GM18861 (cell line): ENCODE measurements at regions not wholly inside any gene's neighbourhood (a gene's known extent, or its start where the extent isn't known, plus 50 kb on each side); places are given as distances from the start of the nearest gene placed in this dataset.
"Not testable (repeated sequence)": the region's sequence is repeated elsewhere in the genome, so short reads cannot be mapped to it uniquely, and the experiment has no call there.

Experiments
- ATAC-seq: cut with Tn5 transposase; IDR thresholded peaks from one replicate; pipeline ENCODE4 v1.9.1; 2021; ENCODE audit not compliant: unreplicated experiment

DNA sequence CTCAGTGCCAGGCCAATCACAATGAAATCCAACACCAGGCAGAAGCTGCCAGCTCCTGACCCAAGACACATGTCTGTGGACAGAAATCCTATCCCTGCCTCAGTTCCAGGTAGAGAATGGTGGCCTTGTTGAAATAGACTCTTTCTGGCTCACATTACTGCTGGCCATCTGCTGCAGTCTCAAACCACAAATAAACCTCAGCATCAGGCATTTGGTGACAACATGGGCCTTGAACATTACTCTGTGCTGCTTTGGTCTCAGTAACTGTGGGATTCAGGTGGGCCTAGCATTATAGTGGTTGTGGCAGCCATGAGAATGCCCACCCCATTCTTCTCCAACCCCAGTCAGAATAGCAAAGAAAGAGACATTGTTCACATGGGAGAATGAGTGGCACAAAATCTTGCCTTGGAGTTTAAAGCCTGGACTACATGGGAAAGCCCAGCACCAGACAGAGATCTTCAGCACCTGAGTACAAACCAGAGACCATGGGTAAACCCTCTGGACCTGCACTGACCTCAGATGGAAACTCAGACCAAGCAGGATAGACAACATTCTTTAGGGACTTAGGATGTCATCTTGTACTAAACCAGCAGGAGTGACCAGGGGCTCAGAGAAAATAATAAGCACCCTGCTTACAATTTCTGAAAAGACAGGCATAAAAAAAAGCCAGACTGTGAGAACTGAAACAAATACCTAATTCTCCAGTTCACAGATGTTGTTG is 50.4 kb upstream of the TRAM1L1 start:
- ATAC-seq: no peak

DNA sequence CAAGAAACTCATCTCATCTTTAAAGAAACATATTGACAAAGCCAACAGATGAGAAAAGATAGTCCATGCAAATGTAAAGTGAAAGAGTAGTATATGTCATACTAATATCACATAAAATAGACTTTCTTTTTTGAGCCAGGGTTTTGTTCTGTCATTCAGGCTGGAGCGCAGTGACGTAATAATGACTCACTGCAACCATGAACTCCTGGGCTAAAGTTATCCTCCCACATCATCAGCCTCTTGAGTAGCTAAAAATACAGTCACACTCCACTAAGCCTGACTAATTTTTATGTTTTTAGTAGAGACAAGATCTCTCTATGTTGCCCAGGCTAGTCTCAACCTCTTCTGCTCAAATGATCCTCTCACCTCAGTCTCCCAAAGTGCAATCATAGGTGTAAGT is 51.8 kb upstream of the TRAM1L1 start:
- ATAC-seq: no peak

DNA sequence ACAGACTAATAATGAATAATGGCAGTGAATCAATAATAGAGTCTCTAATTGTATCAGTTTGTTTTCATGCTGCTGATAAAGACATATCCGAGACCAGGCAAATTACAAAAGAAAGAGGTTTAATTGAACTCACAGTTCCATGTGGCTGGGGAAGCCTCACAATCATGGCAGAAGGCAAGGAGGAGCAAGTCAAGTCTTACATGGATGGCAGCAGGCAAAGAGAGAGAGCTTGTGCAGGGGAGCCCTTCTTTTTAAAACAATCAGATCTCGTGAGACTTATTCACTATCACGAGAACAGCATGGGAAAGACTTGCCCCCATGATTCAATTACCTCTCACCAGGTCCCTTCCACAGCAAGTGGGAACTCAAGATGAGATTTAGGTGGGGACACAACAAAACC is 53.4 kb upstream of the TRAM1L1 start:
- ATAC-seq: not testable (repeated sequence)

DNA sequence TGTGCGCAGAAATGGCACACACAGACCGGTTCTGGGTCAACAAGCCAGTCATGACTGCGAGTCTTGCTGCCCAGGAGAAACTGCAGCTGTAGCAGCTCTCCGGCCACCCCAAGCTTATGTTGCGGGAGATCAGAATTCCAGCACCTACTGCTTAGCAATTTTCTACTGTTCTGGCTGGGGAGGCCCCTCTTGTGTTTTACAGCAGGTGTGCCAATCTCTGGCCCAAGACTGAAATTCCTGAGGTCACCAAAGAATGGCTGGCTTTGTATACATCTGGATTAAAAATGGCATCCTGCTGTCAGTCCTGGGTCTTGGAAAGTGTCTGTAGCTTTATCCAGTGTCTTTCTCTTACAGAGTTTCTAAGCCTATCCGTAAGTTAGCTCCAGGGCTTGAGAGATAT is 68.9 kb upstream of the TRAM1L1 start:
- no peak for ATAC-seq

DNA sequence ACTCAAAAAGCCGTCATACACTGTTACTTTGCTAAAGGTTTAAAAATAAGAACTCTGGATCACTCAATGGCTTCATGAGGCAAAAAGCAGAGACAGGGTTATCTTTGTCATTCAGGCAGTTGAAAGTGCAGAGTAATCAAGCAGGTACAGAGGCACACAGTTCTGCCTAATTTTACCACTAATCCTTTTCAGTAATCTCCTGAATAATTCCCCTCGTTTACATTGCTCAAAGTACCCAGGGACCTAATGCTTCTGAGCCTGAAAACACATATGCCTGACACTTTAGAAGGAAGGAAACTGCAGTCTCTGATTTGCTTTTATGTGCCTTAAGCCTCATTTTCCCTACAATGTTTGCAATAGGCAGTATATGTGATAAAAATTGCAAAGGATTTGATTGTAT is 71.4 kb upstream of the TRAM1L1 start:
- ATAC-seq: no peak

DNA sequence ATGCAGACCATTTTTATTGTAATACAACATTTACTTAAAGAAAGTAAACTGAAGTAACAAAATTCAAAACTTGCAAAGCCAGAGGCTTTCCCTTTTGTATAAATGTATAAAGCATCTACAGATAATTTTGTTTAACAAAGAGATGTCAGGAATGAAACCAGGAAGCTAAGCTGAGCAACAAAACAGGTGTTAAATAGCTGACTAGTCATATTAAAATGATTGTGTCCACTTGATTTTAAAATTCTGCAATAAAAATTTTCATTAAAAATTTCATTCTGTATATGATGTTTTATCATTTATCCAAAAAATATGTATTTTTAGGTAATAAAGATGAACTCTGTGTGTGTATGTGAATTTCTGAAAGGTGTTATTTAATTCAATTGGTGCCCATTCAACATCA is 72.0 kb upstream of the TRAM1L1 start:
- ATAC-seq: no peak

DNA sequence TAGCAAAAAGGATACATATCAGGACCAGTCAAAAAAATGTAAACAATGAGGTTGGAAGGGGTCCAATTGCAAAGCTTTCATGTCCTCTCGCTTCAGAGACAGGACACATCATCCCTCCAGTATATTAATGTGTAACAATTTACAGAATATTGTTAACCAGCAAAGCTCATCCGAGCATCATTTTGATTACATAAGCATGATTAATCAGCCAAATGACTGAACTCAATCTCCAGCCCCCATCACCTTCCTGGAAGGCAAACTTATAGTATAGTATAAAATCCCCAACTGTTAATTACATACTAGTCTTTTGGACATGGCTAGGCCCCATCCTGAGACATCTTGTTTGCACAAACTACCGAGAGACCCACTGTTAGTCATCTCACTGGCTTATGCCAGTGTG is 77.6 kb upstream of the TRAM1L1 start:
- no peak for ATAC-seq

DNA sequence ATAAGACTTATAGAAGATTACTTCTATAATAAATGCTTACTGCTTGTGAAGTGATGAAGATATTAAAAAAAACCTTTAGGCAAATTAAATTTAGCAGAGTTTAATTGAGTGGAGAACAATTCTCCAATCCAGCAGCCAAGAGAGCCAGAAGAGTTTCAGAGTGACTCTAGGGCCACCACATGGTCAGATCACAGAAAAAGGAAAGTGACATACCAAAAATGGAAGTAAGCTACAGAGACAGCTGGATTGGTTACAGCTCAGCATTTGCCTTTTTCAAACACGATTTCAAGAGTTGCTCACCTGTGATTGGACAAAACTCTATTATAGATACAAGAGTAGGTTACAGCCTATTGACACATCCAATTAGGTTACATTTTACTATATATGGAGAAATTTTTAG is 79.0 kb upstream of the TRAM1L1 start:
- no peak for ATAC-seq

DNA sequence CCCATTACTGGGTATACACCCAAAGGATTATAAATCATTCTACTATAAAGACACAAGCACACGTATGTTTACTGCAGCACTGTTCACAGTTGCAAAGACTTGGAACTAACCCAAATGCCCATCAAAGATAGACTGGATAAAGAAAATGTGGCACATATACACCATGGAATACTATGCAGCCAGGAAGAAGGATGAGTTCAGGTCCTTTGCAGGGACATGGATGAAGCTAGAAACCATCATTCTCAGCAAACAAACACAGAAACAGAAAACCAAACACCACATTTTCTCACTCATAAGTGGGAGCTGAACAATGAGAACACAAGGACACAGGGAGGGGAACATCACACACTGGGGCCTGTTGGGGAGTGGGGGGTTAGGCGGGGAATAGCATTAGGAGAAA is 90.0 kb upstream of the TRAM1L1 start:
- not testable (repeated sequence) for ATAC-seq

DNA sequence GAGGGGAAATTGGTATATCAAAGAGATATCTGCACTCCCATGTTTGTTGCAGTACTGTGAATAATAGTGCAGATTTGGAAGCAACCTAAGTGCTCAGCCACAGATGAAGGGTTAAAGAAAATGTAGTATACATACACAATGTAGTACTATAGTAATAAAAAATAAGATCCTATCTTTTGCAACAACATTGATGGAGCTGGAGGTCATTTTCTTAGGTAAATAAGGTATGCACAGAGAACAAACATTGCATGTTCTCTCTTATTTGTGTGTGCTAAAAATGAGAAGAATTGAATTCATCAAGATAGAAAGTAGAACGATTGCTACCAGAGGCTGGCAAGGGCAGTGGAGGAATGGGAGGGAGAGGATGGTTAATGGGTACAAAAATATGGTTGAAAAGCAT is 117.9 kb upstream of the TRAM1L1 start:
- no peak for ATAC-seq

DNA sequence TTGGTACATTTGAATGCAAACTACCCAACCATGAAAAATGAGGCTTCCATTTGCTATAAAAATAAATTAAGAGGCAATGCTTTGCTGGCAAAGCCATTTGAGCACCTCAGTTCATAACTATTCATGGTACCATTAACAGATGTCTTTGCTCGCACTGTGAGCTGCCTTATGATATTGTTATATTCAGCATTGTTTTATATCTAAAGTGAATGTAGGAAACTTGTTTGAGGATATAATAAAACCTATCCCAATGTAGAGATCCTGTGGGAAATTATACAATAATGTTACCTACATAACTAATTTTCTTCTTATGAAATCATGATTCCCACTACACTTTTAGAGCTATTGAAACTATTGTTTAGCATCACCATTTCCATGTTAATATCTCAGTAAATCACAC is 125.2 kb upstream of the TRAM1L1 start:
- no peak for ATAC-seq

DNA sequence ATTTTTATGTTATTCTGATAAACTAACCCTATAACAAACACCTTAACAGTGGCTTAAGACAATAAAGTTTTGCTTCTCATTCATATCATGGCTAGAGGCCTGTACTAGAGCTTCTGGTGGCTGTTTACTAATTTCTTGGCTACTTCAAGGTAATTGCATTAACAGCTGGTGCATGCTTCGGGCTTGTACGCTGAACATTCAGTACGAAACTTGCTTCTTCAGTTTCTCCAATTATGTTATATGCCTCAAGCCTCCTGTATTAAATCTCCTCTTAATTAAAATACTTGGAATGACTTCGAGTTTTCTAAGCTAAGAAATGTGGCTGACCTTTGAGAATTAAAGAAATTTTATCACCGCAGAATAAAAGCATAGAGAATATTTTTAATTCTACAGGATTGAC is 138.9 kb upstream of the TRAM1L1 start:
- ATAC-seq: no peak

DNA sequence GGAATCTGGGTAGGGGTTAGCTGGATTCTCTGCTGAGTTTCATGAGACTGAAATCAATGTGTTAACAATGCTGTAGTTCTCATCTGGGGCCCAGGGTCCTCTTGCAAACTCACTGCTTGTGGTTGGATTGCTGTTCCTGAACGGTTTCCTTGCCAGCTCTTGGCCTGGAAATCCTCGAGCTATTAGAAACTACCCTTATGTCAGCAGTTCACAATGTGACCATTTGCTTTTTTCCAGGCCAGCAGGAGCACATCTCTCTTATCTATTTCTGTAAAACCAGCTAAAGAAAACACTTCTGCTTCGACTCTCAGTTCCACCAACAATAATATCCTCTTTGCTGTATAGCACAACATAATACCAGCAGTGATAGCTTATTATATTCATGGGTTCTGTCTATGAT is 140.1 kb upstream of the TRAM1L1 start:
- no peak for ATAC-seq

DNA sequence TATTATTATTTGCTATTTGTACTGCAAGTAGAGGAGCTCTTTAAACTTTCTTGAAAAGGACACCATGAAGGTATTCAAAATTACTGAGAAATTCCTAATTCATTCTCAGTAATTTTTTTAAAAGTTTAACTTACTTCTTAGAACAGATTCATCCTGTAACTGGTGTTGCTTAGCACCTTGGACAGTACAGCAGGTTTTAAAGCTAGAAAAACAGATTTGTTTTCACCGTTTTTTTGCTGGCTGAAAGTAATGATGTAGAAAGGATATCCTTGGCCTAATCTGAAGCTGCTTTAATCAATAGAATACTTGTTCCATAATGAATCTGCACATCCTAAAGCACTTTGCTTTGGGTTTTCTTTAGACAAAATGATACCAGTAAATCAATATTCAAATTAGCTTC is 142.5 kb upstream of the TRAM1L1 start:
- ATAC-seq: no peak

DNA sequence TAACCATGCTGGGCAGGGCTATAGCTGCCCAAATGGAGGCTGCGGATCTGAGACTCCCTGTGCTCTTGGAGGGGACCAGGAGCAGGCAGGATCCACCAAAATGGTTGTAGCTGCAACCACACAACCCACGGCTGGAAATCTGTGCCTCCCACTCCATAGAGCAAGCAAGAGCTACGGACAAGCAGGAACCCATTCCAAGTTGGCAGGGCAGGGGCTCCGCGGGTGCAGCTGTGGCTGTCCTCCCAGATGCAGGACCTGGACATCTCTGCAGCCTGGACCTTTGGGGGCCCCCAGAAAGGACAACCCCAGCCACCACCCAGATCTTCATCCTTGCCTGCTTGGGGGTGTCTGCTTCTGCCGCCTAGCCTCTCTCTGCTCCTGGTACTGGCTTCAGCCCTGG is 154.1 kb upstream of the TRAM1L1 start:
- no peak for ATAC-seq

DNA sequence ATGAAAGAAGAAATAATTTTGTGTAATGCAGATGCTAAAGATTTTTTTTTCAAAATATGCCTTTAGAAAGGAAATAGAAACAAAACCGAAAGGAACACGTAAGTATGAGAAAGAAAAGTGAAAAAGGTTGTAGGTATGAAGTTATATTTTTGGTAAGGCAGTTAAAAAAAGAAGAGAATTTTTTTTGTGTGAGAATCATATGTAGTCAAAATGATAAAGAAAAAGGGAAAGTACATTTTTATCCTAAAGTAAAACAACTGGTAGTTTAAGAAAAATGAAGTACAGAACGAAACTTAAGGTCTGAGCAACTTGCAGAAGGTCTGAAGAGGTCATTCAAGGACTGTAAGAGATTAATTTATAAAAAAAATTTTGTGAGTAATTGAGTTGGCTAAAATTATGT is 164.0 kb upstream of the TRAM1L1 start:
- peak; percentile 97 for ATAC-seq

DNA sequence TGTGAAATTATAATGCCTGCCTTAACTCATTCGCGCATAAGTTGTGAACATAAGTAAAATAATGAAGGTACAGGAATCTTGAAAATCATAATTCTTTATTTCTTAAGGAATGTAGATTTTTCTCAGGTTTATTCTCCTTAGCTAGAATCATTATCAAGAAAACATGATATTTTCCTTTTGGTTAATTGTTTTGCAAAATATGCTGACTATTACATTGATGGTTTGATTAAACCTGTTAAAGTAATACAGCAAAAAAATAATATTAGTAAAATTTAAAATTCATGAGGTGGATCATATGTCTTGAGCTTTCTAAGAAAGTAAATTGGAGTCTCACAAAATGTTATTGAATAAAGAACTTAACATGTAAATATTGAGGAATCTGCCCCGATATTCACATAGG is 178.7 kb upstream of the TRAM1L1 start:
- ATAC-seq: no peak

DNA sequence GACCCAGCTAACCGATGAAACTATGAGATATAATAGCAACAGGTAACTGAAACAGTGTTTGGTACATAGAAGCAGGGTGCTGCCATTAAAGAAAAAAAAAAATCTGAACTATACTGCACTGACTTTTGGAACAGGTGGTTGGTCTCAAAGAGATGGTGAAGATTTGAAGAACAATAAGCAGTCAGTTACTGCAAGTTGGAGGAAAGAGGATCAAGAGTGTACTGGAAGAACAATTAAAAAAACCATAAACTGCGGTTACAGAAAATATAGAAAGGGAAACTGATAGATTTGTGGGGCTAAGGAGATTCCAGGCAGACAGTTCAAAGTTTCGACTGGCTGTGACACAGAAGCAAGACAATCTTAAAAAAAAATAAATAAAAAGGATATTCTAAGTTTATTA is 181.9 kb upstream of the TRAM1L1 start:
- no peak for ATAC-seq

DNA sequence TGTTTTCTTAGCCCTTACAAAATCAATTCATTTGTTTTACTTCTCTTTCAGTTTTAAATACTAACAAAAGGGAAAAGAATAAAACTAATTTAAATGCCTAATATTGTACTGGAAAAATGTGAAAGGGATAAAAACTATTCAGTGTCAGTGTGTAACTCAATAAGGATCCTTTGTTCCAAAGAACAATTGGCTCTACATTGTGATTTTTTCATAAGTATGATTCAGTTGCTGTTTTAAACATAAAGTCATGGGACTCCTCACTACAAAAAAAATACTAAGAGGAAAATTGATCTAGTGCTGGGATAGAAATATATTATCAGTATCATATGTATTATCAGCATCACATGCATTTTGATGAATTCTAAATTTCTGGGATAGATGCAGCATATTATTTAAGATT is 199.4 kb upstream of the TRAM1L1 start:
- ATAC-seq: no peak

DNA sequence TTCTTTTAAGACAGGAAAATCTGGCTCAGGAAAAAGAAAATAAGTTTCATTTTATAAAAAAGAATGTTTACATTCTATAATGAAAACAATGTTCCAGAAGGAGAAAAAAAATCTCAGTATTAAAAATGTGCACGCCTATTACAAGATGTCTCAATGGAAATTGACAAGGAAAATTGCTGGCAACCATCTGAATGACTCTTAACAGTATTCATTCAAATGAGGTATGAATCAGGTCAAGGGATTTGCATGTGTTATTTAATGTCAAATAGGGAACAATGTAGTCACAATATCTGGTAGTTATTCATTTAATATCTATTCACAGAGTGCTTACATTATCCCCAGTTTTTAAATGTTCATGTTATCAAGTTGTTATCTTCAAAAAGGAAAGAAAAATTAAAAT is 208.4 kb upstream of the TRAM1L1 start:
- ATAC-seq: no peak

DNA sequence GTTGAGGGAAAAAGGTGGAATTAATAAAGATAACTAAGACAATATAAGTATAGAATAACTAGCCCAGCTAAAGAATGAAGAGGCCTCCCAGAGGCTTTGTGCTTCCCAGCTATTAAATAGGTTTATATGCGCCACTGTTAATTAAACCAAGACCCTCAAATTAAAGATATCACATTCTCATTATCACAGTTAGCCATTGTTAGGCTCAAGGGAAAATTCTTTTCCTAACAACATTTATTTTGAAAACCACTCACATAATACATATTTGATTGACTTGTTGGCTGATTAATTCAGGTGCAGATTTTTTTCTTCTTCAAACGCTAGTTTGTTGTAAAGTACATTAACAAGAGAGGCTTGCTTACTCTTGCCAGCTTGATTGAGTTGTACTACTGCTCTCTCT is 216.8 kb upstream of the TRAM1L1 start:
- no peak for ATAC-seq

DNA sequence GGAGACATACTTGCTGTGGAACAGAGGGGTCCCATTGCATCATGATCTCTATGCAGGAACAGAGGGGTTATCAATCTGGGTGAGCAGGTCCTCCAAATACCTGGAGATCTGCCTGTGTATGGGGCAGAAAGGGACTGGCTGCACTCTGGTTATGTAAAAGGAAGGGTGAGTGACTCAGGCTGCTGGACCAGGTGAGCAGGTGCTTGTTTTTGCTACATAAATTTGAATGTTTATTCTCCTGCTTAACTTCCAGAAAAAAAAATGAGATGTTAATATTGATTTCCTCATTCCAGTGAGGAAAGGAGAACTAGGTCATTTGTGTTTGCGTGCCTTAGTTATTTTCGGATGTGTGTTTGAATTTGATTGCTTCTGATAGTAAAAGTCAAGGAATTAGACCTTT is 225.8 kb upstream of the TRAM1L1 start:
- ATAC-seq: no peak

DNA sequence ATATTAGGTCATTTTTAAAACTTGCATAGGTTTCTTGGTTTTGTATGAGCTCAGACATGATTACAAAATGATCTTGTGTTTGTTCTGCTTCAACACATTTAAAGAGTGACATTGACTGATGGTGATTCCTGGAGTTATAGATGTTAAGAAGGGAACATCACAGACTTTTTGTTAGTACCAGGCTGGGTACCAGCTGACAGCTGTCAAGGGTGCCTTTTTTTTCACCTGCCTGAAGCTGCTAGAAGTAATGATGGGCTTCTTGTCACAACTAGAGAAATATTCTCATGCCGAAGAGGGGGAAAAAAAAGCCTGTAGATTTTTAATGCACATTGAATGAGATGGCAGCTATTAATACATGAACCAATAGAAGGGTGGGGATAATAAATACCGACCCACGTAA is 226.6 kb upstream of the TRAM1L1 start:
- ATAC-seq: no peak
